ENCODE measurements at regions not wholly inside any gene's neighbourhood (a gene's known extent, or its start where the extent isn't known, plus 50 kb on each side); places are given as distances from the start of the nearest gene placed in this dataset.
A peak's percentile ranks its signal among the peaks of the same experiment; 100 is the strongest.

- Histone ChIP-seq H3K36me3 (ENCODE audit: control insufficient read depth in 2 of 4, insufficient read depth in 4 of 4, low read length in 3 of 4) (no peaks in the 10 kb centered on the region), H2BK12ac (ENCODE audit: low read depth, low read length) (no peak overlapping the region), H3K56ac (replicated peaks; ENCODE audit: insufficient read length, low read depth, low read length) (no peak overlapping the region), H3K9ac (replicated peaks in 1 of 4; ENCODE audit: extremely low read depth in 1 of 4, low read depth in 3 of 4, low read length in 3 of 4) (0 out of 7 replicates have a peak overlapping the region, but pooled peaks of 1 of the 4 experiments have one; percentile 21), H3K4me3 (ENCODE audit: extremely low read depth in 1 of 4, insufficient read depth in 2 of 4, low read depth in 3 of 4, low read length in 4 of 4) (peak overlapping the region in 3 of 4 experiments; percentile 1 to 10 (median 2); a peak in 2 of 8 replicates), H2BK120ac (replicated peaks; ENCODE audit: low read depth, low read length) (no peak overlapping the region), H2BK20ac (ENCODE audit: low read length) (no peak overlapping the region), H4K5ac (ENCODE audit: insufficient read length, low read depth, low read length) (no peak overlapping the region), H3K23me2 (ENCODE audit: low read depth, low read length) (no peaks in the 10 kb centered on the region), H4K91ac (replicated peaks; ENCODE audit: insufficient read length, low read length) (no peak overlapping the region), H4K8ac (ENCODE audit: extremely low read depth, insufficient read depth, low read length) (no peak overlapping the region), H3K27me3 (replicated peaks in 1 of 4; ENCODE audit: control insufficient read depth in 3 of 4, extremely low read depth in 1 of 4, insufficient read depth in 3 of 4, low read length in 3 of 4) (no peaks in the 10 kb centered on the region), H3K79me1 (ENCODE audit: low read depth, low read length) (no peaks in the 10 kb centered on the region), H3K9me3 (ENCODE audit: insufficient read depth in 2 of 2, low read depth in 1 of 2, low read length in 1 of 2) (no peaks in the 10 kb centered on the region), H3K4me2 (ENCODE audit: insufficient read depth in 1 of 2, low read depth in 2 of 2, low read length in 2 of 2) (peak overlapping the region; percentile 50 to 52; a peak in 3 of 4 replicates), H3K14ac (ENCODE audit: insufficient read length) (no peak overlapping the region), H3K27ac (ENCODE audit: low read depth, low read length) (no peak overlapping the region), H2BK5ac (ENCODE audit: low read depth, low read length) (no peak overlapping the region), H3K4me1 (replicated peaks in 1 of 4; ENCODE audit: control insufficient read depth in 3 of 4, insufficient read depth in 4 of 4, low read length in 3 of 4) (peaks cover 0 to 17% (median 8%) of the 10 kb centered on the region in 4 experiments; a peak in 5 of 7 replicates), H2AK5ac (ENCODE audit: low read depth, low read length) (no peak overlapping the region), H2AFZ (ENCODE audit: low read length) (peak overlapping the region; percentile 36; the same call in 1 of the 2 replicates), H3K79me2 (ENCODE audit: control insufficient read depth in 1 of 2, insufficient read depth in 2 of 2, low read length in 2 of 2) (no peaks in the 10 kb centered on the region), H4K20me1 (replicated peaks in 1 of 2; ENCODE audit: control insufficient read depth in 1 of 2, insufficient read depth in 2 of 2, low read length in 2 of 2) (no peaks in the 10 kb centered on the region), H2BK15ac (ENCODE audit: low read length) (no peak overlapping the region), H3K23ac (ENCODE audit: insufficient read length) (no peak overlapping the region), H3K4ac (replicated peaks; ENCODE audit: insufficient read length, low read depth, low read length) (no peak overlapping the region), H3K18ac (ENCODE audit: extremely low read depth, low read length) (no peak overlapping the region)
- TF ChIP-seq, protein P1, sequence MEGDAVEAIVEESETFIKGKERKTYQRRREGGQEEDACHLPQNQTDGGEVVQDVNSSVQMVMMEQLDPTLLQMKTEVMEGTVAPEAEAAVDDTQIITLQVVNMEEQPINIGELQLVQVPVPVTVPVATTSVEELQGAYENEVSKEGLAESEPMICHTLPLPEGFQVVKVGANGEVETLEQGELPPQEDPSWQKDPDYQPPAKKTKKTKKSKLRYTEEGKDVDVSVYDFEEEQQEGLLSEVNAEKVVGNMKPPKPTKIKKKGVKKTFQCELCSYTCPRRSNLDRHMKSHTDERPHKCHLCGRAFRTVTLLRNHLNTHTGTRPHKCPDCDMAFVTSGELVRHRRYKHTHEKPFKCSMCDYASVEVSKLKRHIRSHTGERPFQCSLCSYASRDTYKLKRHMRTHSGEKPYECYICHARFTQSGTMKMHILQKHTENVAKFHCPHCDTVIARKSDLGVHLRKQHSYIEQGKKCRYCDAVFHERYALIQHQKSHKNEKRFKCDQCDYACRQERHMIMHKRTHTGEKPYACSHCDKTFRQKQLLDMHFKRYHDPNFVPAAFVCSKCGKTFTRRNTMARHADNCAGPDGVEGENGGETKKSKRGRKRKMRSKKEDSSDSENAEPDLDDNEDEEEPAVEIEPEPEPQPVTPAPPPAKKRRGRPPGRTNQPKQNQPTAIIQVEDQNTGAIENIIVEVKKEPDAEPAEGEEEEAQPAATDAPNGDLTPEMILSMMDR (IDR thresholded peaks at IDR 0.05; ENCODE audit: control extremely low read depth in 1 of 3, insufficient read depth in 1 of 3, low read depth in 1 of 3, low read length in 3 of 3) = no peak
- TF ChIP-seq POU5F1 (IDR thresholded peaks at IDR 0.05; ENCODE audit: low read depth, low read length) (0 out of 2 replicates have a peak, but pooled peaks have one; percentile 39), CTBP2 (IDR thresholded peaks at IDR 0.05; ENCODE audit: borderline replicate concordance, insufficient read depth, insufficient read length, low read length) (no peak), RAD21 (IDR thresholded peaks at IDR 0.05 in 1 of 2, conservative IDR thresholded peaks at IDR 0.05 in 1 of 2; ENCODE audit: low read depth in 2 of 2, low read length in 2 of 2) (0 out of 4 replicates have a peak, but pooled peaks of 1 of the 2 experiments have one; percentile 7), TEAD4 (IDR thresholded peaks at IDR 0.05; ENCODE audit: low read depth, low read length) (peak; percentile 53; the same call in 1 of the 2 replicates)
- DNase-seq (ENCODE audit: low read depth in 1 of 2, low spot score in 2 of 2) (no peak), FAIRE-seq (peak; percentile 28)
- POLR2A ChIA-PET (ENCODE audit: partially characterized antibody) = interaction anchor here (1.3 to 1.4 kb wide), 2 partner anchors 10 to 12 kb away, joined by 4 to 5 read pairs; no protein-coding TSS in a partner anchor
- CTCF ChIA-PET (ENCODE audit: partially characterized antibody) = interaction anchor here (0.6 to 1.9 kb wide), 6 partner anchors 12 to 282 kb away, joined by 3 to 4 read pairs (median 4); no protein-coding TSS in a partner anchor
- 53% methylated on average over 6 of the region's 6 CpGs; no CpG with 5 or more reads in 1 of the 2 experiments for WGBS, 2 experiments (ENCODE audit: extremely low coverage in 1 of 2, insufficient coverage in 1 of 2, insufficient read length in 1 of 2, insufficient replicate concordance in 2 of 2, low coverage in 1 of 2, low lambda C conversion rate in 2 of 2, missing lambda C conversion rate in 1 of 2)
These were observed 87.6 kb upstream of the SGK1 start for GRCh38 chr6:134405386-134406087.
